WTC11 (cell line): ENCODE measurements at regions not wholly inside any gene's neighbourhood (a gene's known extent, or its start where the extent isn't known, plus 50 kb on each side); places are given as distances from the start of the nearest gene placed in this dataset.
"Not testable (repeated sequence)": the region's sequence is repeated elsewhere in the genome, so short reads cannot be mapped to it uniquely, and the experiment has no call there.

Source experiments
- ATAC-seq: fragments of 200-7000 bp; cut with Tn5 transposase; 2 replicates; pipeline ENCODE4 v1.10.0; 2021; ENCODE audit warnings: mild to moderate bottlenecking, moderate library complexity
- CTCF ChIA-PET: fragments of 300-600 bp; sonication (Branson Sonifier 250); formaldehyde crosslinking; loops from one replicate; lab custom pipeline; 2021; ENCODE audit warnings: antibody characterized with exemption; lab: Charles Lee
- POLR2A ChIA-PET: fragments of 350-600 bp; sonication (Branson Sonifier 250); formaldehyde crosslinking; loops from one replicate; lab custom pipeline; 2021; ENCODE audit warnings: antibody characterized with exemption; lab: Charles Lee
- DNase-seq: peaks from one replicate; pipeline ENCODE4 v3.0.0; 2021; ENCODE audit warnings: low spot score
- H3K27ac Mint-ChIP-seq: 2 replicates; pipeline ENCODE4 v1.8.0; 2021; ENCODE audit warnings: mixed read lengths
- H3K27me3 Mint-ChIP-seq: 2 replicates; pipeline ENCODE4 v1.8.0; 2021; ENCODE audit warnings: low read depth, mild to moderate bottlenecking, moderate library complexity, mixed read lengths
- H3K36me3 Mint-ChIP-seq: 2 replicates; pipeline ENCODE4 v1.8.0; 2021; ENCODE audit warnings: mixed read lengths
- H3K4me1 Mint-ChIP-seq: 2 replicates; pipeline ENCODE4 v1.8.0; 2022; ENCODE audit warnings: mixed read lengths
- H3K4me3 Mint-ChIP-seq: 2 replicates; pipeline ENCODE4 v1.8.0; 2021; ENCODE audit warnings: mild to moderate bottlenecking, moderate library complexity, mixed read lengths
- H3K9me3 Mint-ChIP-seq: 2 replicates; pipeline ENCODE4 v1.8.0; 2021; ENCODE audit warnings: mixed read lengths
- EMX1 ChIP-seq: fragments of 250-450 bp; sonication (Bioruptor Pico); IDR thresholded peaks from 2 replicates; pipeline ENCODE4 v1.8.0; 2021; ENCODE audit warnings: mild to moderate bottlenecking
- ESRRA ChIP-seq: sonication (generic); formaldehyde crosslinking; IDR thresholded peaks from 2 replicates; pipeline ENCODE4 v1.8.1; 2022; ENCODE audit warnings: mild to moderate bottlenecking, missing genetic modification reagents, borderline replicate concordance
- GABPB1 ChIP-seq: sonication (generic); formaldehyde crosslinking; IDR thresholded peaks from 2 replicates; pipeline ENCODE4 v1.8.1; 2023; ENCODE audit warnings: mild to moderate bottlenecking, missing genetic modification reagents
- HMGXB4 ChIP-seq: sonication (generic); formaldehyde crosslinking; IDR thresholded peaks from 2 replicates; pipeline ENCODE4 v1.8.1; 2023; ENCODE audit warnings: mild to moderate bottlenecking, moderate library complexity, missing genetic modification reagents
- NR1H2 ChIP-seq: sonication (generic); formaldehyde crosslinking; IDR thresholded peaks from 2 replicates; pipeline ENCODE4 v1.9.0; 2021; ENCODE audit warnings: mild to moderate bottlenecking, moderate library complexity, missing genetic modification reagents
- PRDM15 ChIP-seq: sonication (generic); formaldehyde crosslinking; IDR thresholded peaks from 2 replicates; pipeline ENCODE4 v1.8.0; 2022; ENCODE audit warnings: missing genetic modification reagents
- RORB ChIP-seq: fragments of 250-450 bp; sonication (Bioruptor Pico); IDR thresholded peaks from 2 replicates; pipeline ENCODE4 v1.9.0; 2021; ENCODE audit warnings: mild to moderate bottlenecking
- SOX15 ChIP-seq: fragments of 250-450 bp; sonication (Bioruptor Pico); IDR thresholded peaks from 2 replicates; pipeline ENCODE4 v1.9.0; 2021; ENCODE audit warnings: mild to moderate bottlenecking
- SP1 ChIP-seq: sonication (generic); formaldehyde crosslinking; conservative IDR thresholded peaks from 2 replicates; pipeline ENCODE4 v1.8.1; 2022; ENCODE audit warnings: missing genetic modification reagents
- ZNF671 ChIP-seq: fragments of 250-450 bp; sonication (Bioruptor Pico); IDR thresholded peaks from 2 replicates; pipeline ENCODE4 v1.8.0; 2021; ENCODE audit warnings: mild to moderate bottlenecking
- TF ChIP-seq, protein P1 (sequence below): fragments of 250-450 bp; sonication (Bioruptor Pico); conservative IDR thresholded peaks from 2 replicates; pipeline ENCODE4 v1.9.0; 2021; ENCODE audit warnings: mild to moderate bottlenecking
- TF ChIP-seq, protein P2 (sequence below): sonication (generic); formaldehyde crosslinking; IDR thresholded peaks from 2 replicates; pipeline ENCODE4 v1.8.1; 2022; ENCODE audit warnings: mild to moderate bottlenecking, moderate library complexity, missing genetic modification reagents

DNA sequence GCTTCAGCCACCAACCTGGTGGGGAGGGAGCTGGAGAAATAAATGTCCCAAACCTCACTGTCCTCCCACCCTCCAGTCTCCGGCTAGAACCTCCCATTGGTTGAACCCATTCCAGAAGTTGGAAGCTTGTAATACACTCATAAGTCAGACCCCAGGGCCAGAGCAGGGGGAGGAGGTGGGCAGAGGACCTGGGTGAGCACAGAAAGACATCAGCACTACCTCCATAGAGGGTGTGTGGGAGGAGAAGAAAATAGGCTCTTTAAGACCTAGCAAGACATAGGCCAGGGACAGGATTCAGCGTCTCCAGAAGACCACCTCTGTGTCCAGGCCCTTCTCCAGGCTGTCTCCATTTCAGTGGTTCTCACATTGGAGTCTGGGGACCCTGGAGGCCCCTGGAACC, 73.3 kb upstream of the TOP1 start:
- H3K9me3 Mint-ChIP-seq: peaks cover 13% of the 10 kb centered on the region
- CTCF ChIA-PET: interaction anchor here (0.7 to 3.0 kb wide), 3 partner anchors 10 to 665 kb away, joined by 4 to 14 read pairs (median 7); no protein-coding TSS in a partner anchor
- H3K4me3 Mint-ChIP-seq: no peak overlapping the region
- H3K27me3 Mint-ChIP-seq: no peaks in the 10 kb centered on the region
- no peak for ATAC-seq
- TF ChIP-seq SOX15: no peak
- no peak for TF ChIP-seq ESRRA (CRISPR knock-in tag)
- no peak for TF ChIP-seq SP1 (CRISPR knock-in tag)
- TF ChIP-seq PRDM15: no peak
- TF ChIP-seq, all 79 proteins: peak for 0
- Mint-ChIP-seq H3K27ac (no peak overlapping the region), H3K4me1 (peaks cover 5% of the 10 kb centered on the region), H3K36me3 (no peaks in the 10 kb centered on the region; the same call in none of the 2 replicates)
- POLR2A ChIA-PET: no interaction called here
- DNase-seq: no peak

- not testable (repeated sequence) for H3K4me3 Mint-ChIP-seq
These were observed 72.8 kb upstream of the TOP1 start for GRCh38 chr20:40955826-40956225.

DNA sequence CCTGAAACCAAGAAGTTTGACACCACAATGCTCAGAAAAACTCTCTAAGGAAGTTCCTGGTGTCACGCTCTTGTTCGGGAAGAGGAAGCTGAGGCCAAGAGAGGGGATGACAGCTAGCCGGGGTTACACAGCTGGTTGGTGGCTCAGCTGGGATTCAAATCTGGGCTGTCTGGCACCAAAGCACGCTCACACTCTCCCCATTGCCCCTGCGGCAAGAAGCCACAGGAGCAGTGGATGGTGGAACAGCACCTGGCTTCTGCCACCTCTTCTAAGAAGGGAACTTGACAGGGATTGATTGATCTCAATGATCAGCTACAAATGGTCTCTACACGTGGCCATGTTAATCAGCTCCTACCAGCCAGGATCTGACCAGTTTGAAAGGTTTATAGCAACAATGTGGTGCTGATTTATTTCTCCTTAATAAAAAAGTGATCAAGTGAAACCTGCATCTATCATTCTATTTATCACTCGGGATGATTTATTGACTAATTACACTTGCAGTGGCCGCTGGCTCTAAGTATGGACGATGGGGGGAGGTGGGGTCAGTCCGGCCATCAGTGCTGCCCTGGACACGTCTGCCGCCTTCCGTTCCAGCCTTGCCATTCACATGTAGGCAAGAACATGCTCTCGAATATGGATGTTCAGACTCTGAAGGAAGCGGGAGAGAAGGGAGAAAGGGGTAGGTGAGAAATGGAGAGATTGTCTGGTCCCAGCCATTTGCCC, 71.9 kb upstream of the TOP1 start:
- TF ChIP-seq, protein P1, sequence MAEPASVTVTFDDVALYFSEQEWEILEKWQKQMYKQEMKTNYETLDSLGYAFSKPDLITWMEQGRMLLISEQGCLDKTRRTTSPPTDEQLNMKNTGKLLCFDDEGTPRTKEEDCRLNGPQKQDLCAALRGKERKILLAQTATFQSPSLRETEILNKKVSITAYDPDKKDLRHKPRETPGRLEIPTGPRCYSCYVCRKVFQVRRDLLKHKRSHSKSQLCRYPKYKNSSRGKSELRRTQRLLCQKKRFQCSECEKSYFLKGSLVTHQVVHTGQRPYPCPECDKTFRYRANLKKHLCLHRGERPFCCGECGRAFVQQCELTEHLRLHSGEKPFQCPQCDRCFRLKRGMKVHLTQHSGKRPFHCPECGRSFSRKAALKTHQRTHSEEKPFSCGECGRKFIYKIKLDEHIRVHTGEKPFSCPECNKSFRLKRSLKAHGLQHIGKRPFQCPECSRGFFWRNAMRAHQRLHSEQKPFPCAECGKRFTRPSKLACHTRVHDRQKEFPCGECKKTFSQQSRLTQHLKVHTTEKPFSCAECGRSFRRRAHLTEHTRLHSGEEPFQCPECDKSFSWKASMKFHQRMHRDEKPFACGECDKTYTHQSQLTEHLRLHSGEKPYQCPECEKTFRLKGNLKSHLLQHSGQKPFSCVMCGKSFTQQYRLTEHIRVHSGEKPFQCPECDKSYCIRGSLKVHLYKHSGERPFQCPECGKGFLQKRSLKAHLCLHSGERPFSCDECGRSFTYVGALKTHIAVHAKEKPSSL (CRISPR knock-in tag): no peak
- TF ChIP-seq, protein P2, sequence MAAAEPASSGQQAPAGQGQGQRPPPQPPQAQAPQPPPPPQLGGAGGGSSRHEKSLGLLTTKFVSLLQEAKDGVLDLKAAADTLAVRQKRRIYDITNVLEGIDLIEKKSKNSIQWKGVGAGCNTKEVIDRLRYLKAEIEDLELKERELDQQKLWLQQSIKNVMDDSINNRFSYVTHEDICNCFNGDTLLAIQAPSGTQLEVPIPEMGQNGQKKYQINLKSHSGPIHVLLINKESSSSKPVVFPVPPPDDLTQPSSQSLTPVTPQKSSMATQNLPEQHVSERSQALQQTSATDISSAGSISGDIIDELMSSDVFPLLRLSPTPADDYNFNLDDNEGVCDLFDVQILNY (CRISPR knock-in tag): no peak
- no peak for TF ChIP-seq NR1H2
- Mint-ChIP-seq H3K27ac (no peak overlapping the region), H3K4me3 (no peak overlapping the region), H3K27me3 (no peaks in the 10 kb centered on the region), H3K36me3 (no peaks in the 10 kb centered on the region; the same call in none of the 2 replicates), H3K4me1 (peaks cover 5% of the 10 kb centered on the region), H3K9me3 (peaks cover 10% of the 10 kb centered on the region)
- CTCF ChIA-PET: interaction anchor here (1.0 kb wide), 1 partner anchor 12 kb away, joined by 3 read pairs; no protein-coding TSS in a partner anchor
- no peak for ATAC-seq
- POLR2A ChIA-PET: no interaction called here
- DNase-seq: no peak

More at GRCh38 chr20:40955826-40956225, 72.8 kb upstream of the TOP1 start:
- ATAC-seq, H3K27ac Mint-ChIP-seq, H3K4me1 Mint-ChIP-seq, DNase-seq, POLR2A ChIA-PET, H3K27me3 Mint-ChIP-seq, H3K36me3 Mint-ChIP-seq: not testable (repeated sequence)
- CTCF ChIA-PET: interaction anchor here (0.7 to 0.8 kb wide), 2 partner anchors 18 to 666 kb away, joined by 4 to 7 read pairs; no protein-coding TSS in a partner anchor
- peaks cover 12% of the 10 kb centered on the region for H3K9me3 Mint-ChIP-seq

- Mint-ChIP-seq H3K9me3 (peaks cover 10% of the 10 kb centered on the region), H3K4me3 (no peak overlapping the region), H3K27ac (no peak overlapping the region), H3K4me1 (no peaks in the 10 kb centered on the region), H3K27me3 (no peaks in the 10 kb centered on the region), H3K36me3 (no peaks in the 10 kb centered on the region; the same call in none of the 2 replicates)
- CTCF ChIA-PET: interaction anchor here (1.0 to 1.2 kb wide), 2 partner anchors 11 kb away, joined by 3 read pairs; no protein-coding TSS in a partner anchor
- POLR2A ChIA-PET: no interaction called here
- no peak for DNase-seq
- ATAC-seq: no peak
- TF ChIP-seq GABPB1 (CRISPR knock-in tag) (no peak), ZNF671 (CRISPR knock-in tag) (no peak), HMGXB4 (CRISPR knock-in tag) (no peak), EMX1 (CRISPR knock-in tag) (no peak), RORB (CRISPR knock-in tag) (no peak)
These were observed 71.3 kb upstream of the TOP1 start for GRCh38 chr20:40957265-40957760.
